Muscle layer of duodenum (tissue), 2 donors: ENCODE measurements at regions not wholly inside any gene's neighbourhood (a gene's known extent, or its start where the extent isn't known, plus 50 kb on each side); places are given as distances from the start of the nearest gene placed in this dataset.
"Not testable (repeated sequence)": the region's sequence is repeated elsewhere in the genome, so short reads cannot be mapped to it uniquely, and the experiment has no call there.

Source experiments
- H3K27ac ChIP-seq: one replicate; pipeline ENCODE4 v1.7.0; 2013; ENCODE audit warnings: mild to moderate bottlenecking, low read length
- H3K27me3 ChIP-seq: one replicate; pipeline ENCODE4 v1.7.0; 2013; ENCODE audit warnings: low read depth, mild to moderate bottlenecking, control low read depth, low read length
- H3K36me3 ChIP-seq, 2 donors: one replicate each; pipeline ENCODE4 v1.7.0; 2013; ENCODE audit warnings: low read length in 2 of 2, control low read depth in 1 of 2, mild to moderate bottlenecking in 1 of 2; ENCODE audit not compliant: insufficient read depth in 2 of 2, control insufficient read depth in 1 of 2
- H3K4me1 ChIP-seq, 2 donors: one replicate each; pipeline ENCODE4 v1.7.0; 2013; ENCODE audit warnings: low read length in 2 of 2, mild to moderate bottlenecking in 2 of 2, control low read depth in 1 of 2, moderate library complexity in 1 of 2; ENCODE audit not compliant: insufficient read depth in 2 of 2, control insufficient read depth in 1 of 2
- H3K4me3 ChIP-seq, 2 donors: one replicate each; pipeline ENCODE4 v1.7.0; 2013; ENCODE audit warnings: low read length in 2 of 2, low read depth in 1 of 2, mild to moderate bottlenecking in 1 of 2
- H3K9me3 ChIP-seq, 2 donors: one replicate each; pipeline ENCODE4 v1.7.0; 2013; ENCODE audit warnings: low read length in 2 of 2, control low read depth in 1 of 2, mild to moderate bottlenecking in 1 of 2; ENCODE audit not compliant: control insufficient read depth in 1 of 2
- donor health status: healthy.

- H3K4me3 ChIP-seq, H3K27me3 ChIP-seq, H3K27ac ChIP-seq, H3K36me3 ChIP-seq, H3K4me1 ChIP-seq, H3K9me3 ChIP-seq: not testable (repeated sequence)
Observed at GRCh38 chr10:125234576-125234975, 74.2 kb upstream of the CTBP2 start.

GRCh38 chr10:125233726-125234125, 73.4 kb upstream of the CTBP2 start:
- H3K9me3 ChIP-seq, result peaks cover 0 to 3% of the 10 kb centered on the region in 2 donors
- no peak overlapping the region for H3K27ac ChIP-seq
- no peaks in the 10 kb centered on the region for H3K4me1 ChIP-seq
- H3K36me3 ChIP-seq, result no peaks in the 10 kb centered on the region
- H3K4me3 ChIP-seq, result no peak overlapping the region
- H3K27me3 ChIP-seq, result no peaks in the 10 kb centered on the region

- no peaks in the 10 kb centered on the region for H3K36me3 ChIP-seq
- H3K4me1 ChIP-seq, result no peaks in the 10 kb centered on the region
- no peaks in the 10 kb centered on the region for H3K9me3 ChIP-seq
- H3K4me3 ChIP-seq, result no peak overlapping the region
- no peak overlapping the region for H3K27ac ChIP-seq
- no peaks in the 10 kb centered on the region for H3K27me3 ChIP-seq
Observed at GRCh38 chr10:125232841-125233240, 72.5 kb upstream of the CTBP2 start.

GRCh38 chr10:125231813-125232475, 71.6 kb upstream of the CTBP2 start:
- Histone ChIP-seq H3K27me3 (no peaks in the 10 kb centered on the region), H3K9me3 (no peaks in the 10 kb centered on the region), H3K36me3 (no peaks in the 10 kb centered on the region), H3K4me3 (no peak overlapping the region), H3K27ac (no peak overlapping the region), H3K4me1 (no peaks in the 10 kb centered on the region)

GRCh38 chr10:125231116-125231812, 70.9 kb upstream of the CTBP2 start:
- Histone ChIP-seq H3K4me1 (no peaks in the 10 kb centered on the region), H3K9me3 (no peaks in the 10 kb centered on the region), H3K27ac (no peak overlapping the region), H3K27me3 (no peaks in the 10 kb centered on the region), H3K4me3 (no peak overlapping the region), H3K36me3 (no peaks in the 10 kb centered on the region)

- H3K27ac ChIP-seq, result no peak overlapping the region
- no peaks in the 10 kb centered on the region for H3K4me1 ChIP-seq
Observed at GRCh38 chr10:125230251-125230650, 69.9 kb upstream of the CTBP2 start.

GRCh38 chr10:125228245-125228940, 68.0 kb upstream of the CTBP2 start:
- not testable (repeated sequence) for H3K9me3 ChIP-seq, H3K36me3 ChIP-seq, H3K27ac ChIP-seq, H3K27me3 ChIP-seq, H3K4me3 ChIP-seq, H3K4me1 ChIP-seq

More at GRCh38 chr10:125230251-125230650, 69.9 kb upstream of the CTBP2 start:
- Histone ChIP-seq H3K27me3 (no peaks in the 10 kb centered on the region), H3K36me3 (no peaks in the 10 kb centered on the region), H3K4me3 (no peak overlapping the region), H3K9me3 (no peaks in the 10 kb centered on the region)

- no peaks in the 10 kb centered on the region for H3K9me3 ChIP-seq
- no peak overlapping the region for H3K4me3 ChIP-seq
- no peaks in the 10 kb centered on the region for H3K4me1 ChIP-seq
- H3K36me3 ChIP-seq, result no peaks in the 10 kb centered on the region
- H3K27me3 ChIP-seq, result no peaks in the 10 kb centered on the region
- no peak overlapping the region for H3K27ac ChIP-seq
Observed at GRCh38 chr10:125227546-125227945, 67.2 kb upstream of the CTBP2 start.

GRCh38 chr10:125226823-125227222, 66.5 kb upstream of the CTBP2 start:
- Histone ChIP-seq H3K4me1 (no peaks in the 10 kb centered on the region), H3K36me3 (no peaks in the 10 kb centered on the region), H3K27me3 (no peaks in the 10 kb centered on the region)

GRCh38 chr10:125226005-125226404, 65.6 kb upstream of the CTBP2 start:
- no peaks in the 10 kb centered on the region for H3K36me3 ChIP-seq
- H3K9me3 ChIP-seq, result no peaks in the 10 kb centered on the region
- H3K27ac ChIP-seq, result no peak overlapping the region
- no peak overlapping the region for H3K4me3 ChIP-seq
- no peaks in the 10 kb centered on the region for H3K27me3 ChIP-seq
- no peaks in the 10 kb centered on the region for H3K4me1 ChIP-seq

More at GRCh38 chr10:125226823-125227222, 66.5 kb upstream of the CTBP2 start:
- H3K27ac ChIP-seq, result no peak overlapping the region
- no peaks in the 10 kb centered on the region for H3K9me3 ChIP-seq
- no peak overlapping the region for H3K4me3 ChIP-seq

GRCh38 chr10:125225051-125225450, 64.7 kb upstream of the CTBP2 start:
- no peaks in the 10 kb centered on the region for H3K9me3 ChIP-seq
- H3K27me3 ChIP-seq, result no peaks in the 10 kb centered on the region
- no peaks in the 10 kb centered on the region for H3K4me1 ChIP-seq
- H3K4me3 ChIP-seq, result no peak overlapping the region
- no peak overlapping the region for H3K27ac ChIP-seq
- no peaks in the 10 kb centered on the region for H3K36me3 ChIP-seq
